ENCODE measurements at regions not wholly inside any gene's neighbourhood (a gene's known extent, or its start where the extent isn't known, plus 50 kb on each side); places are given as distances from the start of the nearest gene placed in this dataset.
"Not testable (repeated sequence)": the region's sequence is repeated elsewhere in the genome, so short reads cannot be mapped to it uniquely, and the experiment has no call there.

DNA sequence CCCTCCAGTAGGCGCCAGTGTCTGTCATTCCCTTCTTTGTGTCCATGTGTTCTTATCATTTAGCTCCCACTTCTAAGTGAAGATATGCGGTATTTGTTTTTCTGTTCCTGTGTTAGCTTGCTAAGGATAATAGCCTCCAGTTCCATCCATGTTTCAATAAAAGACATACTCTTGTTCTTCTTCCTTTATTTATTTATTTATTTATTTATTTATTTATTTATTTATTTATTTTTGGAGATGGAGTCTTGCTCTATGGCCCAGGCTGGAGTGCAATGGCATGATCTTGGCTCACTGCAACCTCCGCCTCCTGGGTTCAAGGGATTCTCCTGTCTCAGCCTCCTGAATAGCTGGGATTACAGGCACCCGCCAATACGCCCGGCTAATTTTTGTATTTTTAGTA, 762.6 kb upstream of the CDH10 start:
- not testable (repeated sequence) for FAIRE-seq; DNase-seq (ENCODE audit: insufficient read length, low spot score)

DNA sequence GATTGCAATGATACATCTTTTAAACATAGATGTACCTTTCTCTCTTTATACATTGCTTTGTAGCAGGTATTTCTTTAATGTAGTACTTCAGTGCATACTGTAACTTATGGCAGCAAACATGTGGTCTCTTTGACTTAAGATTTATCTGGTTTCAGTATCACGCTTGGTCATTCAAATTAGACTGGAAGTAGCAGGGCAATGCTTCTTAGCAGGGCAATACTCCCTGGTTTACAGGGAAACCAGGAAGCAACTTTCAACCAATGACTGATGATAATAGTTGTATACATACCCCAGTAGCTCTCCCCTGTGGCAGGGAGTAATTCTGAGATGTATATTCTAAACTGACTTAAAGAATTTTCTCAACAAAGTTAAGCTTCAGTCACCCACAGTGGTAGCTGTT, 761.1 kb upstream of the CDH10 start:
- FAIRE-seq (no peak), DNase-seq (ENCODE audit: insufficient read length, low spot score) (no peak)

DNA sequence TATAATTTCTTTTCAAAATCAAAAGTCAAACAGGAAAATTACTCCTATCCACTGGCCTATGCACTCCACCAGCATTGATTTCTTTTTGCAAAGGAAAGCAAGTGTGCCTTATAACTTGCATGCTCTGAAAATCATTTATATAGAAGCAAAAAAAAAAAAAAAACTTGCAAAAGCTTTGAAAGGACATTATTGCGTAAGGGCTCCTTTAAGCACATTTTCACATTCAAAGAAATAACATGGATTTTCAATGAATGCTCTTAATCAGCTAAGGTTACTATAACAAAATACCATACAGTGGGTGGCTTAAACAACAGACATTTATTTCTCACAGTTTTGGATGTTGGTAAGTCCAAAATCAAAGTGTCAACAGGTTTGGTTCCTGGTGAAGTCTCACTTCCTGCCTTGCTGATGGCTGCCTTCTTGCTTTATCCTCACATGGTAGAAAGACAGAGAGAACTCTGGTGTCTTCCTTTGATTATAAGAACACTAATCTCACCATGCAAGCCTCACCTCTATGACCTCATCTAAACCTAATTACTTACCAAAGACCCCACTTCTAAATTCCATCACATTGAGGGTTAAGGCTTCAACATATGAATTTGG, 755.2 kb upstream of the CDH10 start:
- DNase-seq (ENCODE audit: insufficient read length, low spot score) (no peak), FAIRE-seq (no peak)

DNA sequence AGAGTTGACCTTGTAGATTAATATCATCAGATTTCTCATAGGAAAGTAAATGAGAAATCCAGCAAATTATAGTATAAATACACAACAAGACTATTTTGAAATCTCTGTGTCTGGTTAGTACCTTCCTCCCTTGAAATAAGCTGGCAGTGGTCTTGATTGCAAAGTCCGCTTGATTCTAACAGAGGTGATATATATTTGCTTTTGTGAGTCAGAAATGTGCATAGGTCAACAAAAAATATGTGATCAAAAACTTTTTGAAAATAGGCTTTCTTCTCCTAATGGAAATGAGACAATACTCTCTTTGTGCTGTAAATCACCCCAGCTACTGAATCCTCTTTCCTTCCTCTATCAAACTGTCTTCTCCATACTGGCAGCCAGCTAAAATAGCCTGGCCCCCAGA, 749.2 kb upstream of the CDH10 start:
- FAIRE-seq (no peak), DNase-seq (ENCODE audit: insufficient read length, low spot score) (no peak)

DNA sequence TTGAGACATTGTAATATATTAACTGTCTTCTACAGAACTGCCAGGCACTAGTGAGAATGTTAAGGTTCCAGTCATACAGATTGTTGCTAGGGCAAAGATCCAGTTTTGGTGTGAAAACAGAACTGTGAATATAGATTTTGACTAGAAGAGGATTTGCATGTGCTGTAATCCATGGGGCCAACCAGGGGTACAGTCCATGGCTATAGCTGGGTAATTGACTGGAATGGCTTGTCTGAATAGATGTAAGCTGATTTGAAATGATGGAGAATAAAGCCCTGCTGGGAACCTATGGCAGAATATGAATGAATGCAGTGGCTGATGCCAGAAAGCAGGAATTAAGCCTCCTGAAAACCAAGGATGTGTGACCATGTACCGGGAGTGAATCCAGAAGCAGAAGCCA, 748.5 kb upstream of the CDH10 start:
- FAIRE-seq: no peak
- DNase-seq (ENCODE audit: insufficient read length, low spot score): no peak

DNA sequence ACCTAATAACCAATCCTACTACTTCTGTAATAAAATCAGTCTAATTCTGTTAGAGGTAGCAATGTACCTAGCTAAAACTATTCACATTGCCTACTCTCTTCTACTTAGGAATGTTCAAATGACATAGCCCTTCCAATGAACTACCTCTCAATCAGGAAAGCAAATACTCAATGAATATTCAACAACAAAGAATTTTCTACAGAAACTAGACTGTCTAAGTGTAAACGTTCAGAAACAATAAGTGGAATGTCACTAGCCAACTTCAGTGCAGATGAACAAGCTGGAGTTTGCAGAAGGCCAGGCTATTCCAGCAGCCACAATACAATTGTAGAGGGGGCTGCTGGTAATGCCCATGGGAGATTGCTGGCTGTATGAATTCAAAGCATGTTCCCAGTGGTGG, 743.2 kb upstream of the CDH10 start:
- FAIRE-seq: no peak
- no peak for DNase-seq (ENCODE audit: insufficient read length, low spot score)

DNA sequence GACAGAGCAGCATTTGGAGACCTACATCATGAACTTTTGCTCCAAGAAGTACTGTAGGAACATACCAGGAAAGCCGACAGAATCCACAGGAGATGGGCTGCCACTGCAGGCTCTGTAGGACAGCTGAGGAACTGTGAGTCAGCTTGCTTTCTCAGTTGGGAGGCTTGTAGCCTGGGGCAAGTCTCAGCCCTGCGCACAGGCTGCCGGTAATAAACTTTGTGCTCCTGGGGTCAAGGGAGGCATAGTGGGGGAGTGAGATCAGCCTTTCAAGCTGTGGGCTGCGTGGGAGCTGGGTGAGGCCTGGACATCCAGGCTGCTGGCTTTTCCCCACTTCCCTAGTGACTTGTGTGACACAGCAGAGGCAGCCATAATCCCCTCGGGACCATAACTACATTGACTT, 718.0 kb upstream of the CDH10 start:
- FAIRE-seq (no peak), DNase-seq (ENCODE audit: insufficient read length, low spot score) (no peak)

DNA sequence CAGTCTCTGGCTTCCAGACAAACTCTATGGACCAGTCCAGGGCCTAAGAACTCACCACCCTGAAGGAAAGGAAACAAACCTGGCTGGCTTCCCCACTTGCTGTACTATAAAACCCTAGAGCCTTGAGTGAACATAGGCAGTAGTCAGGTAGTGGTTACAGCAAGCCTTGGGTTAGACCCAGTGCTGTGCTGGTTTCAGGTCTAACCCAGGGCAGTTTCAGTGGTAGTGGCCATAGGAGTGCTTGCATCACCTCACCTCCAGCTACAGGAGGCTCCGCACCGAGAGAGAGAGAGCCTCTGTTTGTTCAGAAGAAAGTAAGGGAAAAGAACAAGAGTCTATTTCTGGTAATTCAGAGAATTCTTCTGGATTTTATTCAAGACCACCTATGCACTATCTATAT, 714.1 kb upstream of the CDH10 start:
- FAIRE-seq (no peak), DNase-seq (ENCODE audit: insufficient read length, low spot score) (no peak)

DNA sequence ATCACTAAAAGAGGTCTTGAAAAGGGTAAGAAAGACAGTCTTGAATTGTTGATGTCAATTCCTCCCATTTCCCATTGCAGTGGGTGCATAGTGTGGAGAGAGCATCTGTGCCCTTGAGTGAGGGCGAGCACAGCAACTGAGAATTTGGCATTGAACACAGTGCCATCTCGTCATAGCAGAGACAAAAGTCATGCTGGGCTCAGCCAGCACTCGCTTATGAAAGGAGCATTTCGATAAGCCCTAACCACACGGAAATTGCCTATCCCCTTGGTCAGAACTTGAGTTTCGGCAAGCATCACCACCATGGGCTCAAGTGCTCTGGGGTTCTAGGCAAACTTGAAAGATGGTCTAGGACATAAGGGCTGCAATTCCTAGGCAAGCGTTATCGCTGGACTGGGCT, 712.8 kb upstream of the CDH10 start:
- no peak for DNase-seq (ENCODE audit: insufficient read length, low spot score)
- no peak for FAIRE-seq

DNA sequence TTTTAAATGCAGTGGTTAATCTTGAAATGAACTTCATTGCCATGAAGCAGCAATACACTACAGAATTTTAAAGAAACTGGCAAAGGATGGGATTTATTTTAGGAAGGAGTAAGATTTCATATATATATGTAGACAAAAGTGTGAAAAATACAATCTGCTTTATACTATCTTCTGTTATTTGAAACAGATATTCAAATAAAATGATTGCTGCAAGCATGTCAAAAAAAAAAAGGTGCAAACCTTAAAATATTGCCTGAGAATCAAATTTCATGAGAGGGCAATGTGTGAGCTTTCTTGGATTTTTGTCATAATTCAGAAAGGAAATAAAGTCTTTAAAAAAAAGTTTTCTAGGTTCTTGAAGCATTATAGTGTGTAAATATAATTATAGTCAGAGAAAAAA, 705.0 kb upstream of the CDH10 start:
- FAIRE-seq: no peak
- no peak for DNase-seq (ENCODE audit: insufficient read length, low spot score)

DNA sequence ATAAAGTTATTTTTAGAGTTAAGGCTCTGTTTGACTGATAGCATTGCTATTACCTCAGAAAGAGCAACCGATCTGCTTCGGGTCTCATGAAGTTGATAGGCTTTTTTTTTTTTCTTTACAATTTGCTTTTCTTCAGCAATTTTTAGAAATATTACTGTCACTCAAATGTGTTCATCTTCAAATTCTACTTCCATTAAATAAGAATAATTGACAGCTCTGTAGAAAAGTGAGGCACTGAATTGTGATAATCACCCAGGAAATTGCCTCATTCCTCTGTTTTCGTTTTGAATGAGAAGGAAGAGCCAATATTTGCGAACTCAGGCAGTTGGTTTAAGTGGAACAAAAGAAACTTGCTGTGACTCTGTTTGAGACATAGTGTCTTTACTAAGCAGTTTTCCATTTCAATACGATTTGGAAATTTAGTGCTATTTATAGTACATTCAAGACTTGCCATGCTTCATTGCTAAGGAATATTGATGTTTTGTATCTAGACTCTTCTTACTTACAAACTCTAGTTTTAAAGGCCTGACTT, 700.5 kb upstream of the CDH10 start:
- FAIRE-seq: no peak
- DNase-seq (ENCODE audit: insufficient read length, low spot score): no peak

DNA sequence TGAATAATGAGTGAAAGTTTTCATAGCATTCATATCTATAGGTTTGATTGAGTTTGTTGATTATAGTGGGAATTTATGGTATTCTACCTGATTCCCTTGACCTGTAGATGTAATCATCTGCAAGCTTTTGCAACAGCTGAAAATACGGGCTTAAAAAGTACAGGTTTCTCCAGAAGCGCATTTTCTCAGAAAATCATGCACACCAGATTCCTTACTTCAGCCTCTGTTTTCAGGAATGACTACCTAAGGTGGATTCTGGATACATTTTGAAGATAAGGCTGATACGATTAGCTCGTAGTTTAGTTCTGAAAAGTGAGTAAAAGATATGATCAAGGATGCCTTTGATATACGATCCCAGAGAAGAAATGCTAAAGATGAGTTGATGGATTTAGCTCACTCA, 694.8 kb upstream of the CDH10 start:
- DNase-seq (ENCODE audit: insufficient read length, low spot score) (no peak), FAIRE-seq (no peak)

DNA sequence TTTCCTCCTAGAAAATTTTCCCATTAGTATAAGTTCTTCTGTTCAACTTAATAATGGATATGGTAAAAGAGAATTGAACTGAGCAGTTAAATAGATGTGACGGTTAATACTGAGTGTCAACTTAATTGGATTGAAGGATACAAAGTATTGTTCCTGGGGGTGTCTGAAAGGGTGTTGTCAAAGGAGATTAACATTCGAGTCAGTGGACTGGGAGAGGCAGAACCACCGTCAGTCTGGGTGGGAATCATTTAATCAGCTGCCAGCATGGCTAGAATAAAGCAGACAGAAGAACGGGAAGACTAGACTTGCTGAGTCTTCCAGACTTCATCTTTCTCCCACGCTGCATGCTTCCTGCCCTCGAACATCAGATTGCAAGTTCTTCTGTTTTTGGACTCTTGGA, 689.6 kb upstream of the CDH10 start:
- FAIRE-seq (no peak), DNase-seq (ENCODE audit: insufficient read length, low spot score) (no peak)

DNA sequence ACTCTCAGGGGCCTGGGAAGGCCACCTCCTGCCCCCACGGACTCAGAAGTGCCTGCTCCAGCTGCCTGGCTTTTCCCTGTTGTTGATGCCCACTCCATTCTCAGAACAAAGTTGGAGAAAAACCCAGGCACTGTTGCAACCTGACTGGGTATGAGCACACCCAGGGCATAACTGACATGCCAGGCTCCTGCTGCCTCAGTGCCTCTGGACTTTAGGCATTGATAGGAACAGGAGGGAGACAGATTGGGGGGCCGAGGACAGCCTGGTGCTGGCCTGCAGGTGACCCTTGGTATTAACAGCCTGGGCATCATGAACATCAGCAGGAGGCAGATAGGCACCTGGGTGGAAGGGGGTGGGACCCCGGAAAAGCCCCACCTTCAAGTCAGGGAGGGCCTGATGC, 685.9 kb upstream of the CDH10 start:
- DNase-seq (ENCODE audit: insufficient read length, low spot score) (no peak), FAIRE-seq (no peak)

DNA sequence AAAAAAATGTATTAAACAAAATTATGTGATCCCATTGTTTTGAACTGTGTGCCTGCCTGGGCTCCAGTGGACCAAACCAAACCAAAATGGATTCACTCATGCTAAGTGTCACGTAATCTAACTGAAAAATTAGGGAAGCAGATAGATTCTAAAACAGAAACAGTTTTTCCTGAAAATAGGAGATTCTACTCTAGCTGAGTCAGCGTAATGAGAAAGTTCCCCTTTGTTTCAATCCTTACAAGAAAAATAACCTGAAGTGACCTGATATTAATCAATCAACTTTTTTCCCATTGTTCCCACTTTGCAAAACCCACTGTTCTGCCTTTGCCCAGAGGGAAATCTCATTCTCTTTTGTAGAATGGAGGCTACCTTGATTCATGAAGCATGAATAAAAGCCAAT, 682.4 kb upstream of the CDH10 start:
- FAIRE-seq (no peak), DNase-seq (ENCODE audit: insufficient read length, low spot score) (no peak)

DNA sequence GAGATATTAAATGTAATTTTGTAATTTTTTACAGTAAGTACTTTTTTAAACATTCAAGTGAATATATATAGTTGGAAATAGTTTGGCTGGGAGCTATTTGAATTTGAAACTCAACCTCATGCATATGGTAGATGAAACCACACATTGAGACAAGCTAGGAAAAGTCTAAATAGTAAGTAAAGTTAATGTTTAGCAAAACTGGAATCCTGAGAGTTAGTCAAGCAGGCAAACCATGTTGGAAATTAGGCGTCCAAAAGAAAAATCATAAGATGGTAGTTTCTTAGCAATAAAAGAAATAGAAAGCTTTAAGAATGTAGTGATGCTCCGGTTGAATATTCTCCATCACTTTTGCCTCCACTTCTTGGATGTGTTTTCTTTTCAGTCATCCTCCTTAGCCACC, 657.1 kb upstream of the CDH10 start:
- no peak for FAIRE-seq

DNA sequence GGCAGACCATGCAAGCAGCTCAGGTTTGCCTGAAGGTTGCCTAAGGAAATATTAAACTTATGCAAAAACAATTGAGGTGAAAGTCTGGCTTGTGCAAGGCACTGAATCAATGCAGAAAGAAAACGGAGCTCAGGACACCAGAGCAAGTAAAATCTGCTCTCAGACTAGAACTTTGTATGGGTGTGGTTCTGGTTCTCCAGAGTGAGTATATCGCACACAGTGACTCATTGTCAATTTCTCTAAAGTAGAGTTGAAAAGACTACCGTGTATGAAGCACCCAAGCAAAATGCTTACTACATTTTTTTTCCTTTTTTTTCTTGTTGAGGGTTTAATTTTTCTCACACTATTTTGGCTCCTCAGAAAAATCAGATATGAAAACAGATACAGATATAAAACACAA, 650.3 kb upstream of the CDH10 start:
- FAIRE-seq (no peak), DNase-seq (ENCODE audit: insufficient read length, low spot score) (no peak)

More for the DNA sequence above, 657.1 kb upstream of the CDH10 start:
- no peak for DNase-seq (ENCODE audit: insufficient read length, low spot score)

DNA sequence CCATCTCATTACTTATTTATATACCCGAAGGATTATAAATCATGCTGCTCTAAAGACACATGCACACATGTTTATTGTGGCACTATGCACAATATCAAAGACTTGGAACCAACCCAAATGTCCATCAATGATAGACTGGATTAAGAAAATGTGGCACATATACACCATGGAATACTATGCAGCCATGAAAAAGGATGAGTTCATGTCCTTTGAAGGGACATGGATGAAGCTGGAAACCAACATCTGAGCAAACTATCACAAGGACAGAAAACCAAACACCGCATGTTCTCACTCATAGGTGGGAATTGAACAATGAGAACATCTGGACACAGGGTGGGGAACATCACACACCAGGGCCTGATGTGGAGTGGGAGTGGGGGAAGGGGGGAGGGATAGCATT, 645.0 kb upstream of the CDH10 start:
- not testable (repeated sequence) for FAIRE-seq; DNase-seq (ENCODE audit: insufficient read length, low spot score)

DNA sequence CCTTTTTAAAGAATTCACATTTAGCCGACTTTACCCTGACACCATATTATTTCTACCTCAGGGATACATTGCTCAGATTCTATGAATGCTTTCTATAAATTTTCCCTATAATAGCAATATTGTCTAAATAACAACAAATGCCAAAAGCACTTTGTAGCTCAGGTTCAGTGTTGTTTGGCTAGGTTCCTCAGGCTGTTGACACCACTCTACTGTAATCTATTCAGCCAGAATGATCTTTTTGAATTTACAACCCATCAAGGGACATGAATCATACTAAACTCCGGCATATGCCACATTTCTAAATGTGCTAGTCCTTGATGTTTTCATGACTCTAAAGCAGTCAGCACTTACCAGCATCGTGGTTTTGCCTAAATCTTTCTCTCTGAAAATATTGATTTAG, 641.5 kb upstream of the CDH10 start:
- DNase-seq (ENCODE audit: insufficient read length, low spot score): no peak
- no peak for FAIRE-seq

DNA sequence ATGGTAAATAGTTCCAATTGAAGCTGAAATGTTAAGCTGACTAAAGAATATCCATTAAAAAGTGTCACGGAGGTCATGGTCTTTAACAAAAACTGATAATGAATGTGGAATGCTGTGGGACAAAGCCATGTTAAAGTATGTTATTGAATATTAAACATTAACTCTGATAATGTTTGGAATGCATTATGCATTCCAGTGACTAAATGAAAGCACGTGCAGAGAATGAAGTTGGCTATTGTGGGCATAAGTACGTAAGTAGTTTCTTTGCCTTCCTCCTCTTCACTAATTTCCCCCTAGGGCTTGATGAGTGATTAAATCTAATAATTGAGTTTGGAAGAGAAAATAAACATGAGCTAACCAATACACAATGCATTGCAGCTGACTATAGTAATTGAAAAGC, 640.4 kb upstream of the CDH10 start:
- no peak for FAIRE-seq

DNA sequence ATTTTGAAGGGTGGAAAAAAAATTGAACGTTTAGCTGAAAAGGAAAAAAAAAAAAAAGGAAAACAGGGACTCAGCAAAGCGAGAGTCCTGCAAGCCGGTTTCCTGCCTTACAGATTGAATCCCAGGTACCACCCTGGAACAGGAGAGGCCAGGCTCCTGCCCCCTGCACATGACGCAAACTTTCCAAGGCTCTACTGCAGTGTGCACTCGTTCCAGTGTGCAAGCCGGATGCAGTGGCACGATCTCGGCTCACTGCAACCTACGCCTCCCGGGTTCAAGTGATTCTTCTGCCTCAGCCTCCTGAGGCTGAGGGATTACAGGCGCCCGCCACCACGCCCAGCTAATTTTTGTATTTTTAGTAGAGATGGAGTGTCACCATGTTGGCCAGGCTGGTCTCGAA, 618.7 kb upstream of the CDH10 start:
- DNase-seq (ENCODE audit: insufficient read length, low spot score); FAIRE-seq: not testable (repeated sequence)

More for the DNA sequence above, 640.4 kb upstream of the CDH10 start:
- no peak for DNase-seq (ENCODE audit: insufficient read length, low spot score)

DNA sequence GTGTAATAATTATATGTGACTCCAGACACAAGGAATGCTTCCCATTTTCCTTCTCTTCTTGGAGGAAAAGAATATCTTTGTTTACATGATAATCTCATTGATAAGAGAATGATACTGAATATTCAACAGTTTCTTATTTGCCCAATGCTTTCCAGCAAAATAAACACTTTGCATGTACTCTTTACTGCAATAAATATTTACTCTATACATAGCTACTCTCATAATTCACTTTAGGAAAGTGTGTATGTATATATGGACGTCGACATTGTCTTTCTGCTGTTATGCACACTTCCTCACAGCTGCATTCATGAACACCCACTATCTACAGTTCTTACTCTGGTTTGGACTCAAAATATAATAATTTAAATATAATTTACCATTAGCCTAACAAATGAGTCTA, 617.4 kb upstream of the CDH10 start:
- FAIRE-seq: no peak
- DNase-seq (ENCODE audit: insufficient read length, low spot score): no peak

DNA sequence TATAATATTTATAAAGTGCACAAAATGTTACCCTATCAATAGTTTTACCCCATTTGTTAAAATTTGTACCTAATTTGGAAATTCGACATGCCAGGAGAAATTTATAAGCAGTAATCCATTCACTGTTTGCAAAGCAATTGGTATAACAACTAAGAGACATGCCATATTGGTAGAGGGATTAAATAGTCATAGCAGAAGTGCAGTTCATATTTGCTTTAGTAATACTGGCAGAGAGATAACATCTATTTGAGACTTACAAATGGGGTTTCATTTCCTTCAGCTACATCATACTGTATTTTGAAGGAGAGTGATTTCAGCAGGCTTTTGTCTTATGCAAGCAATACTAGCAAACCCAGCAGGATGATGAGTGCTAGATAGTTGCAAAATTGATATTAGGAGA, 610.4 kb upstream of the CDH10 start:
- no peak for DNase-seq (ENCODE audit: insufficient read length, low spot score)

More for the DNA sequence above, 610.4 kb upstream of the CDH10 start:
- FAIRE-seq: no peak

Data from GM19239 (cell line).